ENCODE measurements at regions not wholly inside any gene's neighbourhood (a gene's known extent, or its start where the extent isn't known, plus 50 kb on each side); places are given as distances from the start of the nearest gene placed in this dataset.

- no peak overlapping the region for H3K4me3 Mint-ChIP-seq
- DNase-seq, result peak; percentile 8
- TF ChIP-seq, protein P1, sequence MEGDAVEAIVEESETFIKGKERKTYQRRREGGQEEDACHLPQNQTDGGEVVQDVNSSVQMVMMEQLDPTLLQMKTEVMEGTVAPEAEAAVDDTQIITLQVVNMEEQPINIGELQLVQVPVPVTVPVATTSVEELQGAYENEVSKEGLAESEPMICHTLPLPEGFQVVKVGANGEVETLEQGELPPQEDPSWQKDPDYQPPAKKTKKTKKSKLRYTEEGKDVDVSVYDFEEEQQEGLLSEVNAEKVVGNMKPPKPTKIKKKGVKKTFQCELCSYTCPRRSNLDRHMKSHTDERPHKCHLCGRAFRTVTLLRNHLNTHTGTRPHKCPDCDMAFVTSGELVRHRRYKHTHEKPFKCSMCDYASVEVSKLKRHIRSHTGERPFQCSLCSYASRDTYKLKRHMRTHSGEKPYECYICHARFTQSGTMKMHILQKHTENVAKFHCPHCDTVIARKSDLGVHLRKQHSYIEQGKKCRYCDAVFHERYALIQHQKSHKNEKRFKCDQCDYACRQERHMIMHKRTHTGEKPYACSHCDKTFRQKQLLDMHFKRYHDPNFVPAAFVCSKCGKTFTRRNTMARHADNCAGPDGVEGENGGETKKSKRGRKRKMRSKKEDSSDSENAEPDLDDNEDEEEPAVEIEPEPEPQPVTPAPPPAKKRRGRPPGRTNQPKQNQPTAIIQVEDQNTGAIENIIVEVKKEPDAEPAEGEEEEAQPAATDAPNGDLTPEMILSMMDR (IDR thresholded peaks at IDR 0.05), result no peak
- no peaks in the 10 kb centered on the region for H3K36me3 Mint-ChIP-seq (ENCODE audit: low read depth)
- H3K9me3 Mint-ChIP-seq, result no peaks in the 10 kb centered on the region
- H3K27ac Mint-ChIP-seq, result no peak overlapping the region
- H3K27me3 Mint-ChIP-seq (ENCODE audit: low read depth, poor library complexity), result no peaks in the 10 kb centered on the region
- peaks cover 19% of the 10 kb centered on the region for H3K4me1 Mint-ChIP-seq
Measured at GRCh38 chr7:124205526-124205925, 172.7 kb upstream of the TMEM229A start.

GRCh38 chr7:124202546-124202945 lies 169.7 kb upstream of the TMEM229A start:
- Mint-ChIP-seq H3K27ac (no peak overlapping the region), H3K9me3 (no peaks in the 10 kb centered on the region), H3K27me3 (ENCODE audit: low read depth, poor library complexity) (no peaks in the 10 kb centered on the region), H3K36me3 (ENCODE audit: low read depth) (no peaks in the 10 kb centered on the region), H3K4me3 (no peak overlapping the region), H3K4me1 (peaks cover 19% of the 10 kb centered on the region)
- no peak for DNase-seq
- TF ChIP-seq, protein P1 (IDR thresholded peaks at IDR 0.05), result no peak

DNA sequence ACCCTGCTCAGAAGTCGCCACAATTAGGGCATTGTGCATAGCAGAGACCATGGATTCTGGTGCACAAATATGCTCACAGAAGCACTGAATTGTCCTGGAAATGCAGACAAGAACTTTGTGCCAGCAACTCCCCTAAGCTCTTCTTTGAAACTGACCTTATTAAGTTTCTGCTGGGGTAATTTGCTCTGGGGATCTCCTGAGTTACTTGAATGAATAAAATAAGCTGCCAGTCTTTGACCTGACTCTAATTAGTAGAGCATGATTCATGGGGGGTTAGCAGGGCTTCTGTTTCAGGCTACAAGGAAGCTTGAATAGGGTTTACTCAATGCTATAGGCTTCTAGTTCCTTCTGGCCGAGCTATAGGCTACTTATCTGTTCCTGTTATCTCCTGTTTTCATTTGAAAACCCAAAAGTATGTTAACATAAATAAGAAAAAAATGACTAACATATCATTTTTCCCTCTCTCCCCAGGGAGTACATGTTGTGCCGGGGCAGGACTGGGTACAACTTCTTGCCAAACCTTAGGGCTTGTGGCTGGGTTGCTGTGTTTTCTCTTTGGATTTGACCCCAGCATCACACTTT lies 169.0 kb upstream of the TMEM229A start:
- Mint-ChIP-seq H3K4me3 (no peak overlapping the region), H3K27me3 (ENCODE audit: low read depth, poor library complexity) (no peaks in the 10 kb centered on the region), H3K9me3 (no peaks in the 10 kb centered on the region), H3K4me1 (peaks cover 19% of the 10 kb centered on the region), H3K36me3 (ENCODE audit: low read depth) (no peaks in the 10 kb centered on the region), H3K27ac (peak overlapping the region; percentile 50)
- TF ChIP-seq, protein P1 (IDR thresholded peaks at IDR 0.05), result no peak
- no peak for DNase-seq

GRCh38 chr7:124196519-124196918 lies 163.7 kb upstream of the TMEM229A start:
- no peak for DNase-seq
- no peaks in the 10 kb centered on the region for H3K36me3 Mint-ChIP-seq (ENCODE audit: low read depth)
- H3K4me1 Mint-ChIP-seq, result peaks cover 4% of the 10 kb centered on the region
- TF ChIP-seq, protein P1 (IDR thresholded peaks at IDR 0.05), result no peak
- peaks cover 3% of the 10 kb centered on the region for H3K27me3 Mint-ChIP-seq (ENCODE audit: low read depth, poor library complexity)
- H3K9me3 Mint-ChIP-seq, result no peaks in the 10 kb centered on the region
- H3K4me3 Mint-ChIP-seq, result no peak overlapping the region
- no peak overlapping the region for H3K27ac Mint-ChIP-seq

DNA sequence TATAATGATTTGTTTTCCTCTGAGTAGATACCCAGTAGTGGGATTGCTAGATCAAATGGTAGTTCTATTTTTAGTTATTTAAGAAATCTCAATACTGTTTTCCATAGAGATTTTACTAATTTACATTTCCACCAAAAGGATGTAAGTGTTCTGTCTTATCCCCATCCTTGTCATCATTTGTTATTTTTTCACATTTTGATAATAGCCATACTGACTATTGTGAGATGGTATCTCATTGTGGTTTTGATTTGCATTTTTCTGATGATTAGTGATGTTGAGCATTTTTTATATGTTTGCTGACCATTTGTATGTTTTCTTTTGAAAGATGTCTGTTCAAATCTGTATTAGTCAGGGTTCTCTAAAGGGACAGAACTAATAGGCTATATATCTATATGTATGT lies 160.0 kb upstream of the TMEM229A start:
- Mint-ChIP-seq H3K4me1 (peaks cover 21% of the 10 kb centered on the region), H3K9me3 (no peaks in the 10 kb centered on the region), H3K4me3 (no peak overlapping the region), H3K27ac (no peak overlapping the region), H3K36me3 (ENCODE audit: low read depth) (no peaks in the 10 kb centered on the region), H3K27me3 (ENCODE audit: low read depth, poor library complexity) (peaks cover 3% of the 10 kb centered on the region)
- TF ChIP-seq, protein P1 (IDR thresholded peaks at IDR 0.05), result no peak
- no peak for DNase-seq

GRCh38 chr7:124191713-124192112 lies 158.8 kb upstream of the TMEM229A start:
- Mint-ChIP-seq H3K4me3 (no peak overlapping the region), H3K27me3 (ENCODE audit: low read depth, poor library complexity) (peaks cover 3% of the 10 kb centered on the region), H3K9me3 (no peaks in the 10 kb centered on the region), H3K27ac (no peak overlapping the region), H3K36me3 (ENCODE audit: low read depth) (no peaks in the 10 kb centered on the region), H3K4me1 (peaks cover 28% of the 10 kb centered on the region)
- no peak for DNase-seq
- TF ChIP-seq, protein P1 (IDR thresholded peaks at IDR 0.05), result no peak
